MM.1S (cell line): ENCODE measurements at regions not wholly inside any gene's neighbourhood (a gene's known extent, or its start where the extent isn't known, plus 50 kb on each side); places are given as distances from the start of the nearest gene placed in this dataset.

Experiments used
- DNase-seq: peaks from one replicate; pipeline ENCODE4 v3.0.0-alpha.2; 2015
- H2AFZ ChIP-seq: fragments of 300-600 bp; sonication (generic); 2 replicates; pipeline ENCODE4 v1.6.0; 2016; ENCODE audit warnings: antibody characterized with exemption, low read length
- H3F3A ChIP-seq: fragments of 300-600 bp; sonication (generic); 2 replicates; pipeline ENCODE4 v1.6.1; 2016; ENCODE audit warnings: mild to moderate bottlenecking, antibody characterized with exemption, low read length, moderate library complexity, mixed read lengths; ENCODE audit not compliant: insufficient read depth
- H3K27ac ChIP-seq: fragments of 300-600 bp; sonication (generic); 2 replicates; pipeline ENCODE4 v1.5.1; 2016; ENCODE audit warnings: mild to moderate bottlenecking, low read length
- H3K27me3 ChIP-seq: fragments of 300-600 bp; sonication (generic); replicated peaks from 2 replicates; pipeline ENCODE4 v1.6.0; 2016; ENCODE audit warnings: low read length; ENCODE audit not compliant: insufficient read depth
- H3K36me3 ChIP-seq: fragments of 300-600 bp; sonication (generic); replicated peaks from 2 replicates; pipeline ENCODE4 v1.6.1; 2016; ENCODE audit warnings: mild to moderate bottlenecking, low read length, mixed read lengths; ENCODE audit not compliant: insufficient read depth
- H3K4me1 ChIP-seq: fragments of 300-600 bp; sonication (generic); 2 replicates; pipeline ENCODE4 v1.6.1; 2016; ENCODE audit warnings: low read length, mixed read lengths
- H3K4me2 ChIP-seq: fragments of 300-600 bp; sonication (generic); 2 replicates; pipeline ENCODE4 v1.6.0; 2016; ENCODE audit warnings: low read depth, low read length
- H3K4me3 ChIP-seq: fragments of 300-600 bp; sonication (generic); 2 replicates; pipeline ENCODE4 v1.5.1; 2016; ENCODE audit warnings: low read length, mixed read lengths
- H3K79me2 ChIP-seq: fragments of 300-600 bp; sonication (generic); 2 replicates; pipeline ENCODE4 v1.6.1; 2016; ENCODE audit warnings: mixed run types, low read length, mixed read lengths
- H3K9ac ChIP-seq: fragments of 300-600 bp; sonication (generic); 2 replicates; pipeline ENCODE4 v1.6.1; 2016; ENCODE audit warnings: low read length, mixed read lengths
- H3K9me2 ChIP-seq: fragments of 300-600 bp; sonication (generic); replicated peaks from 2 replicates; pipeline ENCODE4 v1.6.1; 2016; ENCODE audit warnings: mild to moderate bottlenecking, low read length, mixed read lengths; ENCODE audit not compliant: insufficient read depth
- H3K9me3 ChIP-seq: fragments of 300-600 bp; sonication (generic); replicated peaks from 2 replicates; pipeline ENCODE4 v1.6.1; 2016; ENCODE audit warnings: mild to moderate bottlenecking, low read length, mixed read lengths; ENCODE audit not compliant: insufficient read depth
- H4K20me1 ChIP-seq: fragments of 300-600 bp; sonication (generic); 2 replicates; pipeline ENCODE4 v1.6.1; 2016; ENCODE audit warnings: mild to moderate bottlenecking, low read length, moderate library complexity, mixed read lengths; ENCODE audit not compliant: insufficient read depth
- CTCF ChIP-seq: fragments of 300-600 bp; sonication (generic); IDR thresholded peaks from 2 replicates; pipeline ENCODE4 v1.5.1; 2016; ENCODE audit warnings: antibody characterized with exemption, low read length, mixed read lengths
- EZH2 ChIP-seq: fragments of 300-600 bp; sonication (generic); optimal IDR thresholded peaks from 2 replicates; pipeline ENCODE3; 2017; ENCODE audit warnings: low read depth, mild to moderate bottlenecking, antibody characterized with exemption, low read length, mixed read lengths
- EZH2phosphoT487 ChIP-seq: fragments of 300-600 bp; sonication (generic); IDR thresholded peaks from 2 replicates; pipeline ENCODE4 v1.6.1; 2018; ENCODE audit warnings: antibody characterized with exemption, low read length

GRCh38 chr14:48008646-48009045 is 333.2 kb upstream of the MDGA2 start:
- Histone ChIP-seq H3K36me3 (no peaks in the 10 kb centered on the region), H3K27ac (no peak overlapping the region), H3K79me2 (no peaks in the 10 kb centered on the region), H3K9ac (no peak overlapping the region), H3K9me3 (no peaks in the 10 kb centered on the region), H2AFZ (no peak overlapping the region), H3F3A (no peaks in the 10 kb centered on the region), H3K4me3 (no peak overlapping the region), H3K4me1 (no peaks in the 10 kb centered on the region), H3K27me3 (no peaks in the 10 kb centered on the region), H4K20me1 (no peaks in the 10 kb centered on the region), H3K9me2 (no peaks in the 10 kb centered on the region), H3K4me2 (no peak overlapping the region)
- TF ChIP-seq EZH2phosphoT487 (no peak), CTCF (no peak), EZH2 (no peak)
- no peak for DNase-seq

GRCh38 chr14:48005986-48006385 is 330.6 kb upstream of the MDGA2 start:
- H3K79me2 ChIP-seq = no peaks in the 10 kb centered on the region
- H3K9me2 ChIP-seq = no peaks in the 10 kb centered on the region
- H3K9ac ChIP-seq = no peak overlapping the region
- no peaks in the 10 kb centered on the region for H3K4me1 ChIP-seq
- no peak overlapping the region for H3K4me3 ChIP-seq
- DNase-seq = no peak
- H3K27me3 ChIP-seq = no peaks in the 10 kb centered on the region
- no peaks in the 10 kb centered on the region for H3K9me3 ChIP-seq
- no peaks in the 10 kb centered on the region for H3K36me3 ChIP-seq
- no peak overlapping the region for H3K27ac ChIP-seq
- H4K20me1 ChIP-seq = no peaks in the 10 kb centered on the region
- H2AFZ ChIP-seq = no peak overlapping the region
- TF ChIP-seq EZH2 (no peak), CTCF (no peak), EZH2phosphoT487 (no peak)
- no peak overlapping the region for H3K4me2 ChIP-seq
- no peaks in the 10 kb centered on the region for H3F3A ChIP-seq

GRCh38 chr14:47993883-47994282 is 318.5 kb upstream of the MDGA2 start:
- Histone ChIP-seq H3K36me3 (no peaks in the 10 kb centered on the region), H3K79me2 (no peaks in the 10 kb centered on the region), H4K20me1 (no peaks in the 10 kb centered on the region), H3K4me2 (no peak overlapping the region), H2AFZ (no peak overlapping the region), H3K4me1 (no peaks in the 10 kb centered on the region), H3K9ac (no peak overlapping the region), H3K9me3 (no peaks in the 10 kb centered on the region), H3K27me3 (no peaks in the 10 kb centered on the region), H3K9me2 (no peaks in the 10 kb centered on the region), H3K4me3 (no peak overlapping the region), H3F3A (no peaks in the 10 kb centered on the region), H3K27ac (no peak overlapping the region)
- TF ChIP-seq EZH2 (no peak), EZH2phosphoT487 (no peak), CTCF (no peak)
- DNase-seq = peak; percentile 10
